ENCODE measurements at regions not wholly inside any gene's neighbourhood (a gene's known extent, or its start where the extent isn't known, plus 50 kb on each side); places are given as distances from the start of the nearest gene placed in this dataset.
A peak's percentile ranks its signal among the peaks of the same experiment; 100 is the strongest.

DNA sequence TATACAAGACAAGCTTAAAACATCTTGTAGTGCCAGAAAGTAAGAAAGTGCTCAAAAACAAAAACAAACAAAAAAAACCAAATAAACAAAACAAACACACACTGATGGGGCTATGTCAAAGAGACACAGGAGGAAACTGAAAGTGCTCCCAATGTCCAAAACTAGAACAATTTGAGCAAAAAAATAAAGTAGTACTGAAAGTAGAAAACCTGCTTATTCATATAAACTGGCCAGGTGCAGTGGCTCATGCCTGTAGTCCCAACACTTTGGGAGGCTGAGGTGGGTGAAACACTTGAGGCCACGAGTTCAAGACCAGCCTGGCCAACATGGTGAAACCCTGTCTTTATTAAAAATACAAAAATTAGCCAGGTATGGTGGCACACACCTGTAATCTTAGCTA, 129.9 kb downstream of the GLUL start:
- no peak for DNase-seq (ENCODE audit: low read depth)
- H3K4me3 ChIP-seq (ENCODE audit: low read depth, low read length): no peak overlapping the region
- TF ChIP-seq CTCF (IDR thresholded peaks at IDR 0.05; ENCODE audit: insufficient read depth, low read length): no peak

GRCh38 chr1:182260516-182260915, 131.1 kb downstream of the GLUL start:
- no peak for DNase-seq (ENCODE audit: low read depth)
- H3K4me3 ChIP-seq (ENCODE audit: low read depth, low read length): no peak overlapping the region
- TF ChIP-seq CTCF (IDR thresholded peaks at IDR 0.05; ENCODE audit: insufficient read depth, low read length): no peak

DNA sequence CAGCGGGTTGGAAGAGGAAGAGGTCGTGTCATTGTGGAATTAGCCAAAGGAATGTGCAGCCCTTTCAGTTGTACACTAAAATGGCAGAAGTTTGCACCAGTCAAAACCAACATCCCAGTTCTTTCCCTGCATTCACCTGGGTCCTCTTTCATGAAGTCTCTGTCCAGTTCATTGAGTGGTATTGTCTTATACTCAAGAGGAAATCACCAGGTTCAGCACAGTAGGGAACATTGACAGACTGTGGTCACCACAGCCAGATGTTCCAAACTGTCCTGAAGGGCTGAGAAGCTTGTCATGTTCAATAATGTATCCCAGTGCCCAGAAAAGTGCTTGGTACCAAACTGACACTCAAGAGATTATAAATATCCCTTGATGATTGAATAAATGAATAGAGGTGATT, 131.6 kb downstream of the GLUL start:
- H3K4me3 ChIP-seq (ENCODE audit: low read depth, low read length): no peak overlapping the region
- DNase-seq (ENCODE audit: low read depth): no peak

GRCh38 chr1:182259229-182259872, 132.2 kb downstream of the GLUL start:
- peak; percentile 6 for DNase-seq (ENCODE audit: low read depth)
- TF ChIP-seq CTCF (IDR thresholded peaks at IDR 0.05; ENCODE audit: insufficient read depth, low read length): no peak
- no peak overlapping the region for H3K4me3 ChIP-seq (ENCODE audit: low read depth, low read length)

More for the DNA sequence above, 131.6 kb downstream of the GLUL start:
- no peak for TF ChIP-seq CTCF (IDR thresholded peaks at IDR 0.05; ENCODE audit: insufficient read depth, low read length)

DNA sequence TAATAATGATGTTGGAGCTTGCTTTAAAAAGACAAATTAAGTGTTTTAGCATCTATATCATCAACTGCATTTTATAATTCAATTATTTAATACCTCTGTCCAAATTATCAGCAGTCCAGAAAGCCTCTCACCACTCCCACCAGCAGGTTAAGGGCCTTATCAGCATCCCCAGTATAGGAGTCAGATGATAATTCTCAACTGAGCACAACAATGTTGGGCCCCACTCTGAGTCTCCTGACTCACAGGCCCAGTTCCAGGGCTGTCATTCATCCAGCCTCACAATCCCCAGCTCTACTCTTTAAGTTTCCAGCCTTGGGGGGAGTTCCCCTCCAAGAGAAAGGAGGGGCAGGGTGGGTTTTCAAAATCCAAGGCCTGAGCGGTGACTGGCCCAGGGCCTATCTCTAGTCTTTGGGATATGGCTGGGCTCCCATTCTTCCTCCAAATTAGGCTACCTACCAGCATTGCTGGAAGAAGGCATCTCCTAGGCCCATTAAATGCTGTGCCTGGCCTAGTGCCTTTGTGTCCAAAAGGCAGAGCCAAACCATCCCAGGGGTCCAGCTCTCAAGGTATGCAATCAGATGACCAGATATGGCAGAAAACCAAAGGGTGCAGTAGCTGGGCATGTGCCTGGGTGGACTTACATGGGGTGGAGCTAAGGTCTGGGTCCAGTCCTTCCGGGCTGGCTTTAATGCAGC, 134.1 kb downstream of the GLUL start:
- no peak for TF ChIP-seq CTCF (IDR thresholded peaks at IDR 0.05; ENCODE audit: insufficient read depth, low read length)
- no peak overlapping the region for H3K4me3 ChIP-seq (ENCODE audit: low read depth, low read length)
- no peak for DNase-seq (ENCODE audit: low read depth)

DNA sequence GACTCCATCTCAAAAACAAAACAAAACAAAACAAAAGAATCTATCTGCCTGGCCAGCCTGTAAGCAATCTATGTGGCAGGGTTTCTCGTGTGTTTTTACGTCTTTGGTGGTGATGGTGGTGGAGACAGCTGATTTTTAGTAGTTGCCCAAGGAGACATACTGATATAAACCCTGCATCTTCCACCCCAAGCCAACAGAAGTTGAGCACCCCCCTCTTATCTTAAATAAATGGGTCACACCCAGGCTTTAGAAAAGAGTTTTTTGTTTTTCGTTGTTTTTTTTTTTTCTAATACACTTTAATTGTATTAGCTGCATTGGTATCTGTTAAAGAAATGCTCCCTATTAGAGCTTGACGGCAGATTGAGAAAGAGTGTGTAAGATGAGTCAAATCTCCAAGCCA, 134.7 kb downstream of the GLUL start:
- TF ChIP-seq CTCF (IDR thresholded peaks at IDR 0.05; ENCODE audit: insufficient read depth, low read length): no peak
- no peak for DNase-seq (ENCODE audit: low read depth)

More for the DNA sequence above, 134.7 kb downstream of the GLUL start:
- H3K4me3 ChIP-seq (ENCODE audit: low read depth, low read length): no peak overlapping the region

Measured in fibroblast of the aortic adventitia (primary cell).